Ovary (tissue), 3 donors: ENCODE measurements at regions not wholly inside any gene's neighbourhood (a gene's known extent, or its start where the extent isn't known, plus 50 kb on each side); places are given as distances from the start of the nearest gene placed in this dataset.

Experiments
- CTCF ChIP-seq, 3 donors: fragments of 450-650 bp in 2 of 3; fragments of 200-600 bp in 1 of 3; IDR thresholded peaks; one replicate each; pipeline versions ENCODE4 v1.5.1 to v1.8.0; 2016 to 2022; ENCODE audit warnings: antibody characterized with exemption in 3 of 3, mild to moderate bottlenecking in 1 of 3
- EP300 ChIP-seq: sonication (generic); formaldehyde crosslinking; IDR thresholded peaks from one replicate; pipeline ENCODE4 v1.6.1; 2017; ENCODE audit warnings: antibody characterized with exemption
- POLR2A ChIP-seq: fragments of 450-650 bp; IDR thresholded peaks from one replicate; pipeline ENCODE4 v1.6.1; 2017; ENCODE audit warnings: antibody characterized with exemption, mild to moderate bottlenecking, moderate library complexity
- donor health status: DM: no; HTN: no; CAD: no.

GRCh38 chr6:134435814-134436280 is 117.9 kb upstream of the SGK1 start:
- TF ChIP-seq POLR2A = no peak
- TF ChIP-seq EP300 = no peak
- no peak for TF ChIP-seq CTCF (IDR thresholded peaks at IDR 0.05)
